C4-2B (cell line): ENCODE measurements at regions not wholly inside any gene's neighbourhood (a gene's known extent, or its start where the extent isn't known, plus 50 kb on each side); places are given as distances from the start of the nearest gene placed in this dataset.

Source experiments
- ZFX ChIP-seq: fragments of 450-650 bp; IDR thresholded peaks from 2 replicates; pipeline ENCODE4 v1.6.1; 2017
- TF ChIP-seq, protein P1 (sequence below): fragments of 450-650 bp; conservative IDR thresholded peaks from 2 replicates; pipeline ENCODE4 v1.5.1; 2017; ENCODE audit warnings: mild to moderate bottlenecking

- TF ChIP-seq, protein P1, sequence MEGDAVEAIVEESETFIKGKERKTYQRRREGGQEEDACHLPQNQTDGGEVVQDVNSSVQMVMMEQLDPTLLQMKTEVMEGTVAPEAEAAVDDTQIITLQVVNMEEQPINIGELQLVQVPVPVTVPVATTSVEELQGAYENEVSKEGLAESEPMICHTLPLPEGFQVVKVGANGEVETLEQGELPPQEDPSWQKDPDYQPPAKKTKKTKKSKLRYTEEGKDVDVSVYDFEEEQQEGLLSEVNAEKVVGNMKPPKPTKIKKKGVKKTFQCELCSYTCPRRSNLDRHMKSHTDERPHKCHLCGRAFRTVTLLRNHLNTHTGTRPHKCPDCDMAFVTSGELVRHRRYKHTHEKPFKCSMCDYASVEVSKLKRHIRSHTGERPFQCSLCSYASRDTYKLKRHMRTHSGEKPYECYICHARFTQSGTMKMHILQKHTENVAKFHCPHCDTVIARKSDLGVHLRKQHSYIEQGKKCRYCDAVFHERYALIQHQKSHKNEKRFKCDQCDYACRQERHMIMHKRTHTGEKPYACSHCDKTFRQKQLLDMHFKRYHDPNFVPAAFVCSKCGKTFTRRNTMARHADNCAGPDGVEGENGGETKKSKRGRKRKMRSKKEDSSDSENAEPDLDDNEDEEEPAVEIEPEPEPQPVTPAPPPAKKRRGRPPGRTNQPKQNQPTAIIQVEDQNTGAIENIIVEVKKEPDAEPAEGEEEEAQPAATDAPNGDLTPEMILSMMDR = no peak
- TF ChIP-seq ZFX = no peak
Measured at GRCh38 chr5:57025961-57026360, 74.0 kb upstream of the MIER3 start.
